ENCODE measurements at regions not wholly inside any gene's neighbourhood (a gene's known extent, or its start where the extent isn't known, plus 50 kb on each side); places are given as distances from the start of the nearest gene placed in this dataset.

DNA sequence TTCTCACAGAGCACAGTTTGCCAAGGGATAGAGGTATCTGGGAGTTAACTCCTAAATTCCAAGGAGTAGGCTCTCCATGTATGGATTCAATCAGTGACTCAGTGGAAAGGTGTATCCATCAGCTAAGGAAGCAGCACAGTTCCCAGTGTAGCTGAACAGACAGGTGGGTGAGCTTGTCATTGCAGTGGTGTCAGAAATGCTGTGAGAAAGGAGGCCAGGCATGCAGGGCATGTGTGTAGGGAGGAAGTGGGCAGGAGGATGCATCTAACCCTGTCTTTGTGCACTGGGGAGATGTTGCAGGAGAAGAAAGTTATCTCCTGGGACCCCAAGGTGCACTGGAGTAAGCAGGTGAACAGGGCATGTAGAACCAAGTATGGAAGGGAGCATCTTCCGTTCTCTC is 539.0 kb downstream of the VRK1 start:
- no peaks in the 10 kb centered on the region for H3K9me3 ChIP-seq (ENCODE audit: control insufficient read depth in 1 of 2, low read length in 2 of 2)
- H3K27me3 ChIP-seq (ENCODE audit: low read depth, low read length), result no peaks in the 10 kb centered on the region
- no peaks in the 10 kb centered on the region for H3K36me3 ChIP-seq (ENCODE audit: control insufficient read depth in 1 of 2, insufficient read depth in 2 of 2, low read length in 2 of 2)
- no peak overlapping the region for H3K4me3 ChIP-seq (ENCODE audit: low read depth in 1 of 2, low read length in 2 of 2)
- H3K27ac ChIP-seq (ENCODE audit: low read length), result no peak overlapping the region
- no peaks in the 10 kb centered on the region for H3K4me1 ChIP-seq (ENCODE audit: control insufficient read depth in 1 of 2, insufficient read depth in 2 of 2, low read length in 2 of 2)

DNA sequence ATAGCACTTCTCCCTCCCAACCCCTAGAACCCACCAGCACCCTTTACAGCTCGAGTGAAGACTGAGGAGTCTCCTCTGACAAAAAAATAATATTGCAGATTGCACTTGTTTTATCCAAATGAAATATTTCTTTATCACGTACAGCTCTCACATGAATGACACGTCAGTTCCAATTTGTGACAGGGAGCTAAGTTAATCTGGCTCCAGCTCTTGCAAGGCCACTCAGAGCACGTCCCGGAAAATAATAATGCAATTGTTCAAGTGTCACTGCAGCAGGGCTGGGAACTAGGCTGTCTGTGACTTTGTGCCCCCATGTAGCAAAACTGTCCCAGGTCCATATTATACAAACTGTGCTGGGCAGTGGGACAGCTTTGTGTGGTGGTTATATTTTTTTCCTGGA is 539.6 kb downstream of the VRK1 start:
- Histone ChIP-seq H3K4me3 (ENCODE audit: low read depth in 1 of 2, low read length in 2 of 2) (no peak overlapping the region), H3K27ac (ENCODE audit: low read length) (no peak overlapping the region), H3K4me1 (ENCODE audit: control insufficient read depth in 1 of 2, insufficient read depth in 2 of 2, low read length in 2 of 2) (no peaks in the 10 kb centered on the region), H3K27me3 (ENCODE audit: low read depth, low read length) (no peaks in the 10 kb centered on the region), H3K36me3 (ENCODE audit: control insufficient read depth in 1 of 2, insufficient read depth in 2 of 2, low read length in 2 of 2) (no peaks in the 10 kb centered on the region), H3K9me3 (ENCODE audit: control insufficient read depth in 1 of 2, low read length in 2 of 2) (no peaks in the 10 kb centered on the region)

DNA sequence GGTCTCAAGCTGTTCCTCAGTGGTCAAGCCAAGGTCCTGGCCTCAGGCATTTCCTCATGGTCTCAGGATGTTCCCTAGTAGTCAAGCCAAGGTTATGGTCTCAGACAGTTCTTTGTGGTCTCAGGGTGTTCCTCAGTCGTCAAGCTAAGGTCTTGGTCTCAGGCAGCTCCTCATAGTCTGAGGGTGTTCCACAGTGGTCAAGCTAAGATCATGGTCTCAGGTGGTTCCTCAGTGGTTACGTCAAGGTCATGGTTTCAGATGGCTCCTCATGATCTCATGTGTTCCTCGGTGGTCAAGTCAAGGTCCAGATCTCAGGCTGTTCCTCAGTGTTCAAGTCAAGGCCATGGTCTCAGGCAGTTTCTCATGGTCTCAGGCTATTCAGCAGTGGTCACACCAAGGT is 540.1 kb downstream of the VRK1 start:
- H3K27me3 ChIP-seq (ENCODE audit: low read depth, low read length), result no peaks in the 10 kb centered on the region
- no peak overlapping the region for H3K4me3 ChIP-seq (ENCODE audit: low read depth in 1 of 2, low read length in 2 of 2)
- H3K27ac ChIP-seq (ENCODE audit: low read length), result no peak overlapping the region
- H3K4me1 ChIP-seq (ENCODE audit: control insufficient read depth in 1 of 2, insufficient read depth in 2 of 2, low read length in 2 of 2), result no peaks in the 10 kb centered on the region
- H3K9me3 ChIP-seq (ENCODE audit: control insufficient read depth in 1 of 2, low read length in 2 of 2), result no peaks in the 10 kb centered on the region
- H3K36me3 ChIP-seq (ENCODE audit: control insufficient read depth in 1 of 2, insufficient read depth in 2 of 2, low read length in 2 of 2), result no peaks in the 10 kb centered on the region

DNA sequence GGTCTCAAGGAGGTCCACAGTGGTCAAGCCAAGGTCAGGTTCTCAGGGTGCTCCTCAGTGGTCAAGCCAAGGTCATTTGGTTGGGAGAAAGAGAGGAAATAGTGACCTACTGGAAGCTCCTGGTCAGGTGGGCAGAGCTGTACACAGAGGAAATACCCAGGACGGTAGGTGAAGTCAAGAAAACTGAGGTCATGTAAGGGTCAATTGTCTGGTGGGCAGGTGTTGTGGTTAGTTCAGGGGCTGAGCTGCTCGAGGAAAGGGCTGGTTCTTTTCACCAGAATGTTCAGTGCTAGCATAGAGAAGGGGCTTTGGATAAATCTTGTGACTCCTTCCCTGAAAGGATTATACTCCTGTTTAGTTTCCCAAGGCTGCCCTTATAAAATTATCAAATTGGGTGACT is 540.5 kb downstream of the VRK1 start:
- Histone ChIP-seq H3K27ac (ENCODE audit: low read length) (no peak overlapping the region), H3K4me3 (ENCODE audit: low read depth in 1 of 2, low read length in 2 of 2) (no peak overlapping the region), H3K36me3 (ENCODE audit: control insufficient read depth in 1 of 2, insufficient read depth in 2 of 2, low read length in 2 of 2) (no peaks in the 10 kb centered on the region), H3K4me1 (ENCODE audit: control insufficient read depth in 1 of 2, insufficient read depth in 2 of 2, low read length in 2 of 2) (no peaks in the 10 kb centered on the region), H3K27me3 (ENCODE audit: low read depth, low read length) (no peaks in the 10 kb centered on the region), H3K9me3 (ENCODE audit: control insufficient read depth in 1 of 2, low read length in 2 of 2) (no peaks in the 10 kb centered on the region)

DNA sequence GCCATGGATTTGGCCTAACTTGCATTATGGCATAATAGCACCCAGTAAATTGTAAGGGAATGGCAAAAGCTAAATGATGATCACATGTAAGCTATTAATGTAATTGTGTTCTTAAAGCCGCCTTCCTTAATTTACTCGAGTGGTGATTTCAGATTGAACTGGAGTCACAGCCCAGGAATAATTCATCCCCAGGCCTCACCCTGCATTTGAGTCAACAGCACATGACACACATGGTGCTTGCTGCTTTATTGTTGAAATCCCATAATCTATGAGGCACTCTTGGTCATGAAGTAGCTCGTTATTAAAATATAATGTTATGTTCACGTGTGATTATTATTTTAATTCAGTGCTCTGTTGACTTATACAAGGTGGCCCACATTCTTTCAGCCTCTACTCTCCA is 547.5 kb downstream of the VRK1 start:
- Histone ChIP-seq H3K9me3 (ENCODE audit: control insufficient read depth in 1 of 2, low read length in 2 of 2) (no peaks in the 10 kb centered on the region), H3K4me3 (ENCODE audit: low read depth in 1 of 2, low read length in 2 of 2) (no peak overlapping the region)

DNA sequence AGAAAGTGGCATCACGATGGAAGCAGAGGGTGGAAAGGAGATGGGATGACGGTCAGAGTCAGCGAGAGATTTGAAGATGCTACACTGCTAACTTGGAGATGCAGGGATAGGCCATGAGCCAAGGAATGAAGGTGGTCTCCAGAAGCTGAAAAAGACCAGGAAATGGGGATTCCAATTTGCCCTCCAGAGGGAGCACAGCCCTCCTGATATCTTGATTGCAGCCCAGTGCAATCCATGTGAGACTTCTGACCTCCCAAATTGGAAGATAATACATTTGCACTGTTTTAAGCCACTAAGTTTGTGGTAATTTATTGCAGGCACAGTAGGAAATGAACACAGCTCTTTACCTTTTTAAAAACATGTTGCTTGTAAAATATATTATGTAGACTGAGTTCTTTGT is 549.5 kb downstream of the VRK1 start:
- Histone ChIP-seq H3K27ac (ENCODE audit: low read length) (no peak overlapping the region), H3K4me1 (ENCODE audit: control insufficient read depth in 1 of 2, insufficient read depth in 2 of 2, low read length in 2 of 2) (no peaks in the 10 kb centered on the region), H3K9me3 (ENCODE audit: control insufficient read depth in 1 of 2, low read length in 2 of 2) (no peaks in the 10 kb centered on the region), H3K27me3 (ENCODE audit: low read depth, low read length) (no peaks in the 10 kb centered on the region), H3K4me3 (ENCODE audit: low read depth in 1 of 2, low read length in 2 of 2) (no peak overlapping the region), H3K36me3 (ENCODE audit: control insufficient read depth in 1 of 2, insufficient read depth in 2 of 2, low read length in 2 of 2) (no peaks in the 10 kb centered on the region)

More for the DNA sequence above, 547.5 kb downstream of the VRK1 start:
- Histone ChIP-seq H3K36me3 (ENCODE audit: control insufficient read depth in 1 of 2, insufficient read depth in 2 of 2, low read length in 2 of 2) (no peaks in the 10 kb centered on the region), H3K4me1 (ENCODE audit: control insufficient read depth in 1 of 2, insufficient read depth in 2 of 2, low read length in 2 of 2) (no peaks in the 10 kb centered on the region), H3K27me3 (ENCODE audit: low read depth, low read length) (no peaks in the 10 kb centered on the region), H3K27ac (ENCODE audit: low read length) (no peak overlapping the region)

DNA sequence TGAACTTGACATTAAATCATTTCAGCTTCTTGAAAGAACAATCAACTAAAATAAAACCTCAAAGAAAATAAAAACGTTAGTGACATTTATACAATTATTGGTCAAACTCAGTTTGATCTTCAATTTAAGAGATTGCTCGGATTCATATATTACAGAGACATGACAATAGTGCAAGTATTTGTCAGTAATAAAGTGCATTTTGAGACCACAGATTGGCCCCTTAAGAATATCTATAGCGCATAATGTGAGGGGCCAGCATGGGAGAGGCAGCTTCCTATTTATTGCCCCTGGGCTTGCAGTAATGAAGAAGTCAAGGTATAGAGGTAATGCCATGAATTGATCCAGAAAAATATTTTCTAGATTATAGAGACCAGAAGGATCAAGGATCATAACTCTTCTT is 552.3 kb downstream of the VRK1 start:
- Histone ChIP-seq H3K4me1 (ENCODE audit: control insufficient read depth in 1 of 2, insufficient read depth in 2 of 2, low read length in 2 of 2) (no peaks in the 10 kb centered on the region), H3K27ac (ENCODE audit: low read length) (no peak overlapping the region), H3K4me3 (ENCODE audit: low read depth in 1 of 2, low read length in 2 of 2) (no peak overlapping the region), H3K9me3 (ENCODE audit: control insufficient read depth in 1 of 2, low read length in 2 of 2) (no peaks in the 10 kb centered on the region), H3K27me3 (ENCODE audit: low read depth, low read length) (no peaks in the 10 kb centered on the region), H3K36me3 (ENCODE audit: control insufficient read depth in 1 of 2, insufficient read depth in 2 of 2, low read length in 2 of 2) (no peaks in the 10 kb centered on the region)

DNA sequence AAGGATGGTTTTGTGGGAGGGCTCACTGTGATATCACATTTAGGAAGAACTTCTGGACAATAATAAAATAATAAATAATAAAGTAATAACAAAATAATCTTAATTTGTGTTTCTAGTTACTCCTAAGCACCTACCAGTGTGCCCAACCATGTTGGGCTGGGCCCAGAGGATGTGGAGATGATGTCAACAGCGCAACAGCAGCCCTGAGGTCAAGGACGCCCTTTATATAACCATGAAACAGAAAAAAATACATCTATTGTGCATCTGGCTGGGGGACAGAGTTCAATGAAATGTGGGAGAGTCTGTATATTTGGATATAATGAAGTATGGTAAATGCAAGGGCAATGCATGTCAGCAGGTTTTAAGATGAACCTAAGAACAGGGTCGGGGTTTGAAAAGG is 552.8 kb downstream of the VRK1 start:
- Histone ChIP-seq H3K4me1 (ENCODE audit: control insufficient read depth in 1 of 2, insufficient read depth in 2 of 2, low read length in 2 of 2) (no peaks in the 10 kb centered on the region), H3K9me3 (ENCODE audit: control insufficient read depth in 1 of 2, low read length in 2 of 2) (no peaks in the 10 kb centered on the region), H3K27ac (ENCODE audit: low read length) (no peak overlapping the region), H3K4me3 (ENCODE audit: low read depth in 1 of 2, low read length in 2 of 2) (no peak overlapping the region), H3K27me3 (ENCODE audit: low read depth, low read length) (no peaks in the 10 kb centered on the region), H3K36me3 (ENCODE audit: control insufficient read depth in 1 of 2, insufficient read depth in 2 of 2, low read length in 2 of 2) (no peaks in the 10 kb centered on the region)

DNA sequence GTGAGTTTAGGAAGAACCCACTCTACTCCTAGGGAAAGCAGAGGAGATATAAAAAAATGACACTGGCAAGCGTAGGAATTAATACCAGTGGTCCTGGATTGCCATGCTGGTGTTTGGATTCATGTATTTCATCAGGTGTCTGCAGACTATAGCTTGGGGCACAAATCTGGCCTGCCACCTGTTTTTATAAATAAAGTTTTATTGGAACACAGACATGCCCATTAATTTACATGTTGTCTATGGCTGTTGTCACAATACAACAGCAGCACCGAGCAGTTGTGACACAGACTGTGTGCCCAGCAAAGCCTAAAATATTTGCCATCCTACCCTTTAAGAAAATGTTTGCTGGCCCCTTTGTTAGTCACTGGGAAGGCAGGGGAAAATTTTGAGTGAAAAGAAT is 553.2 kb downstream of the VRK1 start:
- H3K27me3 ChIP-seq (ENCODE audit: low read depth, low read length), result no peaks in the 10 kb centered on the region
- no peaks in the 10 kb centered on the region for H3K9me3 ChIP-seq (ENCODE audit: control insufficient read depth in 1 of 2, low read length in 2 of 2)
- H3K36me3 ChIP-seq (ENCODE audit: control insufficient read depth in 1 of 2, insufficient read depth in 2 of 2, low read length in 2 of 2), result no peaks in the 10 kb centered on the region
- no peak overlapping the region for H3K4me3 ChIP-seq (ENCODE audit: low read depth in 1 of 2, low read length in 2 of 2)
- H3K27ac ChIP-seq (ENCODE audit: low read length), result no peak overlapping the region
- H3K4me1 ChIP-seq (ENCODE audit: control insufficient read depth in 1 of 2, insufficient read depth in 2 of 2, low read length in 2 of 2), result no peaks in the 10 kb centered on the region

DNA sequence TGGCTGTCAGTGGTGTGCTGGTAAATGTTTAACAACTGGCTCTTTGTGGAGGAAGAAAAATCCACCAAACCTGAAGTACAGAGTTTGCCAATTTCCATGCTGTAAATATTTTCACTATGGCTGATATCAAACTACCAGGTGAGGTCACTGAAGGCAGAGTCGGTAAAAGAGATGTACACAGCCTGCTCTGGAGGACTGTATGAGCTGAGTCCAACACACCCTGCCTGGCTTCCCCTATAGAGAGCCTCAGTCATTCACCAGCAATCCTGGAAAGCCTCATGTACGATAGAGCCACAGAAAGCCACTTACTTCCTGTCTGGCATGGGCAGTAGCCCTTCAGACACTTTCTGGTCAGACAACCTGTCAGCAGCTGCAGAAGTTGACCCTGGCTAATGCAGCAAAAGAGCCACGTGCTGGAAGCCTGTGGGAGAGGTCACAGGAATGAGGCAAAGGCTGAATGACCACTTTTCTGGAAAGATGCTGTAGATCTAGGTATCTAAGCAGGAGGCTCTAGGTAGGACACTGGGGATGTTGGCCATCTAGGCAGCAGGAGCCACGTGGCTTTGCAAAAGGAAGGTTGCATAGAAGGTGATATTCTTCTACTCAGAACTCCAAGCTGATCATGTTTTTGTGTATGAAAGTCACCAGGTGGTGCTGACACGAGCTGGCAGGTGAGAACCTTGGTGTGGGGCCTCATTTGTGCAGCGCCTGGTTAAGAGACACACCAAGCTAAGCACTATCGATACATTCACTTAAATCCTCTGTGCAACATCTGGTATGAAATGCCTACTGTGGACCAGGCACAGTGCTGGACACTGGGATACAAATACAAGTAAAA is 553.9 kb downstream of the VRK1 start:
- H3K36me3 ChIP-seq (ENCODE audit: control insufficient read depth in 1 of 2, insufficient read depth in 2 of 2, low read length in 2 of 2), result no peaks in the 10 kb centered on the region

DNA sequence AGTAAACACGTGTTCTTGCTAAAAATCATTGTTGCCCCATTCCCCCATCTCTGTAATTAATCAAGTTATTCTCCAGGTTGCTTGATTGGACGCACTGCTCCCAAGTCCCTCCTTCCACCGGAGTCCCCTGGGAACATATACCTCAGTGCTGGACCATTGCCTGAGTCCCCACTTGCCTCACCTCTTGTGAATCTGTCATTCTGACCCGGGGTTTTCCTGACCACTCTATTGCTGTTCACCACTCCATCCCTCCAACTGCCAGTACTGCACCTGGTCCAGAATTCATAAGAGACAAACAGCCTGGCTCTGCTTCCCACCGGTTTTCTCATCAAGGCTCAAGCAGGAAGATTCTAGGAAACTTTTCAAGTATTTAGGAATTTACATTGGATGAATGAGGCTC is 555.9 kb downstream of the VRK1 start:
- no peaks in the 10 kb centered on the region for H3K36me3 ChIP-seq (ENCODE audit: control insufficient read depth in 1 of 2, insufficient read depth in 2 of 2, low read length in 2 of 2)
- H3K4me3 ChIP-seq (ENCODE audit: low read depth in 1 of 2, low read length in 2 of 2), result no peak overlapping the region
- no peaks in the 10 kb centered on the region for H3K27me3 ChIP-seq (ENCODE audit: low read depth, low read length)
- no peaks in the 10 kb centered on the region for H3K9me3 ChIP-seq (ENCODE audit: control insufficient read depth in 1 of 2, low read length in 2 of 2)
- no peaks in the 10 kb centered on the region for H3K4me1 ChIP-seq (ENCODE audit: control insufficient read depth in 1 of 2, insufficient read depth in 2 of 2, low read length in 2 of 2)
- H3K27ac ChIP-seq (ENCODE audit: low read length), result no peak overlapping the region

More for the DNA sequence above, 553.9 kb downstream of the VRK1 start:
- no peak overlapping the region for H3K27ac ChIP-seq (ENCODE audit: low read length)
- no peak overlapping the region for H3K4me3 ChIP-seq (ENCODE audit: low read depth in 1 of 2, low read length in 2 of 2)
- no peaks in the 10 kb centered on the region for H3K4me1 ChIP-seq (ENCODE audit: control insufficient read depth in 1 of 2, insufficient read depth in 2 of 2, low read length in 2 of 2)
- H3K27me3 ChIP-seq (ENCODE audit: low read depth, low read length), result no peaks in the 10 kb centered on the region
- H3K9me3 ChIP-seq (ENCODE audit: control insufficient read depth in 1 of 2, low read length in 2 of 2), result no peaks in the 10 kb centered on the region

DNA sequence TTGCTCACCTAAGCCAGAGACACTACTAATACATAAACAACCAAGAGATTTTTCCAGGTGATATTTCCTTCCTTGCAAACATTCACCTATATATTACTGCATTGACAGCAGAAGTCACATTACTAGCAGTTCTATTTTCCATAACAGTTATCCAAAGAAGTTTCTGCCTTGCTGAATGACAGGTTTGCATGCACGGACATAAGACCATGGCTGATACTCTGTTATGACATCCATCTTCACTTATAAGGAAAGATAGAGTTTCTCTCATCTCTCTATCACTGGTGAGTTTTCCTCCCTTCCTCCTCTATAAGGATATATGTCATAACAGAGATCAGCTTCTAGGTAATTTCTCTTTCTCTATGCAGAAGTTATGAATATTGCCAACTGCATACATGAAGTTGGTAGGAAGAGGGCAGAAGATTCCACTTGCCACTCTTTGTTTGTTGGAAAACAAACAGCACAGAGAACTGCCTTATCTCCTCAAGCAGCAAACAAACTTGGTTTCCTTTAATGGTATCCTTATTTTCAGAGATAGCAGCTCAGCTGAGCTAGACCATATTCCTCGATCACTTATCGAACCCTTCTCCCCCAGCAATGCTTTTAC is 557.0 kb downstream of the VRK1 start:
- H3K36me3 ChIP-seq (ENCODE audit: control insufficient read depth in 1 of 2, insufficient read depth in 2 of 2, low read length in 2 of 2), result no peaks in the 10 kb centered on the region
- H3K4me3 ChIP-seq (ENCODE audit: low read depth in 1 of 2, low read length in 2 of 2), result no peak overlapping the region

More for the DNA sequence above, 557.0 kb downstream of the VRK1 start:
- H3K4me1 ChIP-seq (ENCODE audit: control insufficient read depth in 1 of 2, insufficient read depth in 2 of 2, low read length in 2 of 2), result no peaks in the 10 kb centered on the region
- no peaks in the 10 kb centered on the region for H3K9me3 ChIP-seq (ENCODE audit: control insufficient read depth in 1 of 2, low read length in 2 of 2)
- H3K27ac ChIP-seq (ENCODE audit: low read length), result no peak overlapping the region
- no peaks in the 10 kb centered on the region for H3K27me3 ChIP-seq (ENCODE audit: low read depth, low read length)

Data from muscle layer of duodenum (tissue), 2 donors.